Lower leg skin (tissue), 4 donors: ENCODE measurements at regions not wholly inside any gene's neighbourhood (a gene's known extent, or its start where the extent isn't known, plus 50 kb on each side); places are given as distances from the start of the nearest gene placed in this dataset.

Experiments used
- DNase-seq, 2 donors: peaks; one replicate each; pipeline ENCODE4 v3.0.0-alpha.2; 2019; ENCODE audit warnings: low spot score in 2 of 2
- H3K4me3 ChIP-seq: fragments of 200-600 bp; sonication (generic); 2 replicates; pipeline ENCODE4 v1.5.1; 2017; ENCODE audit warnings: mild to moderate bottlenecking, low read depth; ENCODE audit not compliant: poor library complexity, severe bottlenecking
- CTCF ChIP-seq, 3 donors: fragments of 450-650 bp; IDR thresholded peaks; one replicate each; pipeline ENCODE4 v1.5.1; 2016; ENCODE audit warnings: antibody characterized with exemption in 3 of 3, mild to moderate bottlenecking in 3 of 3, moderate library complexity in 2 of 3
- POLR2A ChIP-seq, 2 donors: fragments of 450-650 bp; IDR thresholded peaks; one replicate each; pipeline ENCODE4 v1.6.1; 2016 to 2017; ENCODE audit warnings: antibody characterized with exemption in 2 of 2, mild to moderate bottlenecking in 1 of 2, moderate library complexity in 1 of 2
- WGBS, 2 donors: methylation state at CpG; one replicate each; pipeline ENCODE4 v1.1.5; 2018; 5-methylcytosine and 5-hydroxymethylcytosine counted together
- intact Hi-C: fragments of 100-400 bp; cut with DNase I; formaldehyde crosslinking; loops from one replicate; pipeline ENCODE4 v1.15.0; 2023; ENCODE audit warnings: low total_unique reads

GRCh38 chr2:237256887-237257286 lies 157.1 kb downstream of the COL6A3 start:
- intact Hi-C loops = no loop called here
- no peak for TF ChIP-seq CTCF (IDR thresholded peaks at IDR 0.05)
- TF ChIP-seq POLR2A (IDR thresholded peaks at IDR 0.05) = no peak
- peak in 1 of 2 donors; percentile 65 for DNase-seq
- WGBS, 2 donors = 31 to 44% methylated on average over 4 of the region's 4 CpGs
- H3K4me3 ChIP-seq = no peak overlapping the region

GRCh38 chr2:237257471-237257951 lies 156.5 kb downstream of the COL6A3 start:
- no peak for DNase-seq
- intact Hi-C loops = no loop called here
- WGBS, 2 donors = 43 to 52% methylated on average over 10 of the region's 10 CpGs
- H3K4me3 ChIP-seq = no peak overlapping the region
- TF ChIP-seq CTCF (IDR thresholded peaks at IDR 0.05) (no peak), POLR2A (IDR thresholded peaks at IDR 0.05) (no peak)

GRCh38 chr2:237258116-237258515 lies 155.8 kb downstream of the COL6A3 start:
- intact Hi-C loops = no loop called here
- no peak for DNase-seq
- 60 to 72% methylated on average over 7 of the region's 7 CpGs for WGBS, 2 donors
- TF ChIP-seq CTCF (IDR thresholded peaks at IDR 0.05) = no peak
- no peak for TF ChIP-seq POLR2A (IDR thresholded peaks at IDR 0.05)
- H3K4me3 ChIP-seq = no peak overlapping the region

GRCh38 chr2:237258615-237259014 lies 155.3 kb downstream of the COL6A3 start:
- intact Hi-C loops = no loop called here
- TF ChIP-seq CTCF (IDR thresholded peaks at IDR 0.05) (no peak), POLR2A (IDR thresholded peaks at IDR 0.05) (no peak)
- no peak overlapping the region for H3K4me3 ChIP-seq
- DNase-seq = no peak
- 77 to 85% methylated on average over 4 of the region's 4 CpGs for WGBS, 2 donors

GRCh38 chr2:237259201-237259600 lies 154.8 kb downstream of the COL6A3 start:
- no peak for DNase-seq
- no peak for TF ChIP-seq POLR2A (IDR thresholded peaks at IDR 0.05)
- TF ChIP-seq CTCF (IDR thresholded peaks at IDR 0.05) = no peak
- 72 to 74% methylated on average over 4 of the region's 4 CpGs for WGBS, 2 donors
- H3K4me3 ChIP-seq = no peak overlapping the region
- intact Hi-C loops = no loop called here

GRCh38 chr2:237260039-237260620 lies 153.8 kb downstream of the COL6A3 start:
- TF ChIP-seq POLR2A (IDR thresholded peaks at IDR 0.05) (no peak), CTCF (IDR thresholded peaks at IDR 0.05) (no peak)
- no peak for DNase-seq
- WGBS, 2 donors = 0 to 49% methylated on average over 2 of the region's 2 CpGs
- H3K4me3 ChIP-seq = no peak overlapping the region
- intact Hi-C loops = no loop called here
